OCI-LY7 (cell line): ENCODE measurements at regions not wholly inside any gene's neighbourhood (a gene's known extent, or its start where the extent isn't known, plus 50 kb on each side); places are given as distances from the start of the nearest gene placed in this dataset.

Experiments used
- BruUV-seq: library from RNA; stranded (reverse); fragments of 400-500 nt; replicated peaks from 2 replicates; lab custom pipeline; 2021; lab: Mats Ljungman, UMichigan
- CTCF ChIA-PET: fragments of 300-600 bp; sonication (Branson Sonifier 250); formaldehyde crosslinking; loops from one replicate; lab custom pipeline; 2022; ENCODE audit warnings: antibody characterized with exemption; ENCODE audit not compliant: unreplicated experiment; lab: Charles Lee
- POLR2A ChIA-PET: fragments of 300-600 bp; sonication (Branson Sonifier 250); formaldehyde crosslinking; loops from one replicate; lab custom pipeline; 2022; ENCODE audit warnings: antibody characterized with exemption; lab: Charles Lee
- DNase-seq: peaks from one replicate; pipeline ENCODE4 v3.0.0-alpha.2; 2015; ENCODE audit warnings: low spot score
- H2AFZ ChIP-seq: fragments of 200-600 bp; sonication (generic), shearing (Covaris generic); 2 replicates; pipeline ENCODE4 v1.6.1; 2014; ENCODE audit warnings: mild to moderate bottlenecking, antibody characterized with exemption, low read length, moderate library complexity
- H3K27ac ChIP-seq: fragments of 200-600 bp; sonication (generic); 2 replicates; pipeline ENCODE4 v1.5.1; 2014; ENCODE audit warnings: mixed run types, low read depth, mild to moderate bottlenecking, moderate library complexity, low read length, inconsistent platforms; ENCODE audit not compliant: poor library complexity, severe bottlenecking
- H3K36me3 ChIP-seq: fragments of 200-600 bp; sonication (generic); 2 replicates; pipeline ENCODE4 v1.6.1; 2014; ENCODE audit warnings: mild to moderate bottlenecking, antibody characterized with exemption, low read length, moderate library complexity, mixed read lengths; ENCODE audit not compliant: insufficient read depth
- H3K4me1 ChIP-seq: fragments of 200-600 bp; sonication (generic); 2 replicates; pipeline ENCODE4 v1.5.1; 2014; ENCODE audit warnings: mild to moderate bottlenecking, low read length; ENCODE audit not compliant: insufficient read depth, poor library complexity, severe bottlenecking
- H3K4me2 ChIP-seq: fragments of 200-600 bp; sonication (generic); 2 replicates; pipeline ENCODE4 v1.6.1; 2014; ENCODE audit warnings: mild to moderate bottlenecking, low read length
- H3K4me3 ChIP-seq: fragments of 200-600 bp; sonication (generic); 2 replicates; pipeline ENCODE4 v1.5.1; 2014; ENCODE audit warnings: mild to moderate bottlenecking, low read depth, low read length; ENCODE audit not compliant: poor library complexity, severe bottlenecking
- H3K79me2 ChIP-seq: fragments of 200-600 bp; sonication (generic); 2 replicates; pipeline ENCODE4 v1.6.1; 2016; ENCODE audit warnings: low read depth, mild to moderate bottlenecking, low read length, moderate library complexity, mixed read lengths; ENCODE audit not compliant: insufficient read depth
- H3K9me2 ChIP-seq: fragments of 200-600 bp; sonication (generic); 2 replicates; pipeline ENCODE4 v1.6.1; 2016; ENCODE audit warnings: mild to moderate bottlenecking, low read length, mixed read lengths; ENCODE audit not compliant: insufficient read depth
- H3K9me3 ChIP-seq: fragments of 200-600 bp; sonication (generic); 2 replicates; pipeline ENCODE4 v1.6.1; 2014; ENCODE audit warnings: mild to moderate bottlenecking, mixed run types, low read length, mixed read lengths
- H4K20me1 ChIP-seq: fragments of 200-600 bp; sonication (generic); 2 replicates; pipeline ENCODE4 v1.6.1; 2014; ENCODE audit warnings: mild to moderate bottlenecking, antibody characterized with exemption, low read length, moderate library complexity, mixed read lengths; ENCODE audit not compliant: insufficient read depth
- CTCF ChIP-seq: fragments of 200-600 bp; sonication (generic); conservative IDR thresholded peaks from 2 replicates; pipeline ENCODE4 v1.5.1; 2014; ENCODE audit warnings: mild to moderate bottlenecking, antibody characterized with exemption, low read length, moderate library complexity, mixed read lengths
- EZH2phosphoT487 ChIP-seq: fragments of 200-600 bp; sonication (generic); IDR thresholded peaks from 2 replicates; pipeline ENCODE4 v1.6.1; 2018; ENCODE audit warnings: low read depth, borderline replicate concordance, mild to moderate bottlenecking, mixed run types, antibody characterized with exemption, low read length, moderate library complexity, mixed read lengths
- intact Hi-C: fragments of 100-400 bp; cut with micrococcal nuclease; formaldehyde crosslinking; loops from one replicate; pipeline ENCODE4 v1.10.0; 2022; ENCODE audit not compliant: unreplicated experiment

GRCh38 chr6:139701695-139702094, 327.2 kb upstream of the CITED2 start:
- Histone ChIP-seq H3K27ac (no peak overlapping the region), H3K4me1 (no peaks in the 10 kb centered on the region), H3K9me3 (no peaks in the 10 kb centered on the region), H3K79me2 (no peaks in the 10 kb centered on the region), H4K20me1 (no peaks in the 10 kb centered on the region), H2AFZ (no peak overlapping the region), H3K4me2 (no peak overlapping the region), H3K4me3 (no peak overlapping the region), H3K9me2 (no peaks in the 10 kb centered on the region), H3K36me3 (no peaks in the 10 kb centered on the region)
- TF ChIP-seq CTCF (no peak), EZH2phosphoT487 (no peak)
- DNase-seq, result no peak
- no TSS peak for BruUV-seq
- ChIA-PET CTCF (no interaction called here), POLR2A (interaction anchor here (1.3 kb wide), 1 partner anchor 11 kb away, joined by 3 read pairs; no protein-coding TSS in a partner anchor)
- intact Hi-C loops, result no loop called here

GRCh38 chr6:139701003-139701402, 326.6 kb upstream of the CITED2 start:
- Histone ChIP-seq H3K79me2 (no peaks in the 10 kb centered on the region), H3K4me2 (no peak overlapping the region), H2AFZ (no peak overlapping the region), H3K36me3 (no peaks in the 10 kb centered on the region), H3K4me3 (no peak overlapping the region), H4K20me1 (no peaks in the 10 kb centered on the region), H3K27ac (no peak overlapping the region), H3K9me2 (no peaks in the 10 kb centered on the region), H3K4me1 (no peaks in the 10 kb centered on the region), H3K9me3 (no peaks in the 10 kb centered on the region)
- ChIA-PET POLR2A (interaction anchor here (1.3 kb wide), 1 partner anchor 10 kb away, joined by 3 read pairs; no protein-coding TSS in a partner anchor), CTCF (no interaction called here)
- no peak for DNase-seq
- intact Hi-C loops, result no loop called here
- TF ChIP-seq CTCF (no peak), EZH2phosphoT487 (no peak)
- BruUV-seq, result no TSS peak

- Histone ChIP-seq H3K4me2 (no peak overlapping the region), H3K4me3 (no peak overlapping the region), H3K27ac (no peak overlapping the region), H3K4me1 (no peaks in the 10 kb centered on the region), H3K36me3 (no peaks in the 10 kb centered on the region), H3K79me2 (no peaks in the 10 kb centered on the region), H3K9me2 (no peaks in the 10 kb centered on the region), H4K20me1 (no peaks in the 10 kb centered on the region), H2AFZ (no peak overlapping the region), H3K9me3 (no peaks in the 10 kb centered on the region)
- intact Hi-C loops, result no loop called here
- no TSS peak for BruUV-seq
- ChIA-PET POLR2A (interaction anchor here (1.3 kb wide), 1 partner anchor 11 kb away, joined by 6 read pairs; no protein-coding TSS in a partner anchor), CTCF (no interaction called here)
- TF ChIP-seq EZH2phosphoT487, result no peak
- TF ChIP-seq CTCF, result no peak
- no peak for DNase-seq
Observed at GRCh38 chr6:139699911-139700310, 325.5 kb upstream of the CITED2 start.
